ENCODE measurements at regions not wholly inside any gene's neighbourhood (a gene's known extent, or its start where the extent isn't known, plus 50 kb on each side); places are given as distances from the start of the nearest gene placed in this dataset.
"Not testable (repeated sequence)": the region's sequence is repeated elsewhere in the genome, so short reads cannot be mapped to it uniquely, and the experiment has no call there.

GRCh38 chr21:9881430-9881829, 640.0 kb upstream of the TPTE start:
- intact Hi-C loops (cut with DNase I); ATAC-seq (ENCODE audit: low FRiP score); H3K4me3 ChIP-seq (ENCODE audit: low read length in 2 of 2); H3K27me3 ChIP-seq (ENCODE audit: control insufficient read depth in 1 of 2, insufficient read depth in 2 of 2, low read length in 1 of 2); H3K4me1 ChIP-seq (ENCODE audit: control insufficient read depth in 1 of 2, insufficient read depth in 2 of 2, low read length in 2 of 2); H3K36me3 ChIP-seq (ENCODE audit: control insufficient read depth in 1 of 2, insufficient read depth in 2 of 2, low read length in 1 of 2); H3K27ac ChIP-seq (ENCODE audit: low read depth in 1 of 2, low read length in 2 of 2); H3K9me3 ChIP-seq (ENCODE audit: control insufficient read depth, low read length): not testable (repeated sequence)
- peak in 1 of 2 donors; percentile 70 for DNase-seq
- 50 to 56% methylated on average over 4 of the region's 4 CpGs for WGBS, 2 donors

GRCh38 chr21:9883047-9883446, 638.3 kb upstream of the TPTE start:
- H3K27ac ChIP-seq (ENCODE audit: low read depth in 1 of 2, low read length in 2 of 2); H3K4me1 ChIP-seq (ENCODE audit: control insufficient read depth in 1 of 2, insufficient read depth in 2 of 2, low read length in 2 of 2); H3K36me3 ChIP-seq (ENCODE audit: control insufficient read depth in 1 of 2, insufficient read depth in 2 of 2, low read length in 1 of 2); H3K27me3 ChIP-seq (ENCODE audit: control insufficient read depth in 1 of 2, insufficient read depth in 2 of 2, low read length in 1 of 2); H3K9me3 ChIP-seq (ENCODE audit: control insufficient read depth, low read length); H3K4me3 ChIP-seq (ENCODE audit: low read length in 2 of 2); intact Hi-C loops (cut with DNase I): not testable (repeated sequence)
- DNase-seq (peak in 1 of 2 donors; percentile 65), ATAC-seq (ENCODE audit: low FRiP score) (peak; percentile 88)
- WGBS, 2 donors = 22 to 25% methylated on average over 2 of the region's 2 CpGs

GRCh38 chr21:9883571-9884282, 637.7 kb upstream of the TPTE start:
- H3K27me3 ChIP-seq (ENCODE audit: control insufficient read depth in 1 of 2, insufficient read depth in 2 of 2, low read length in 1 of 2); H3K4me3 ChIP-seq (ENCODE audit: low read length in 2 of 2); ATAC-seq (ENCODE audit: low FRiP score); H3K27ac ChIP-seq (ENCODE audit: low read depth in 1 of 2, low read length in 2 of 2); H3K9me3 ChIP-seq (ENCODE audit: control insufficient read depth, low read length); intact Hi-C loops (cut with DNase I); H3K4me1 ChIP-seq (ENCODE audit: control insufficient read depth in 1 of 2, insufficient read depth in 2 of 2, low read length in 2 of 2); H3K36me3 ChIP-seq (ENCODE audit: control insufficient read depth in 1 of 2, insufficient read depth in 2 of 2, low read length in 1 of 2): not testable (repeated sequence)
- 56 to 64% methylated on average over 2 of the region's 2 CpGs for WGBS, 2 donors
- DNase-seq = peak in 1 of 2 donors; percentile 70

GRCh38 chr21:9888500-9888899, 632.9 kb upstream of the TPTE start:
- ATAC-seq (ENCODE audit: low FRiP score); H3K4me3 ChIP-seq (ENCODE audit: low read length in 2 of 2); intact Hi-C loops (cut with DNase I); H3K4me1 ChIP-seq (ENCODE audit: control insufficient read depth in 1 of 2, insufficient read depth in 2 of 2, low read length in 2 of 2); H3K27me3 ChIP-seq (ENCODE audit: control insufficient read depth in 1 of 2, insufficient read depth in 2 of 2, low read length in 1 of 2); H3K27ac ChIP-seq (ENCODE audit: low read depth in 1 of 2, low read length in 2 of 2); H3K9me3 ChIP-seq (ENCODE audit: control insufficient read depth, low read length); DNase-seq; H3K36me3 ChIP-seq (ENCODE audit: control insufficient read depth in 1 of 2, insufficient read depth in 2 of 2, low read length in 1 of 2): not testable (repeated sequence)
- WGBS, 2 donors = 43 to 53% methylated on average over 6 of the region's 6 CpGs

- intact Hi-C loops (cut with DNase I); ATAC-seq (ENCODE audit: low FRiP score): not testable (repeated sequence)
These were observed 617.8 kb upstream of the TPTE start for GRCh38 chr21:9903579-9903978.

GRCh38 chr21:9914135-9914534, 607.2 kb upstream of the TPTE start:
- H3K4me3 ChIP-seq (ENCODE audit: low read length in 2 of 2); H3K27me3 ChIP-seq (ENCODE audit: control insufficient read depth in 1 of 2, insufficient read depth in 2 of 2, low read length in 1 of 2); ATAC-seq (ENCODE audit: low FRiP score); H3K36me3 ChIP-seq (ENCODE audit: control insufficient read depth in 1 of 2, insufficient read depth in 2 of 2, low read length in 1 of 2); H3K9me3 ChIP-seq (ENCODE audit: control insufficient read depth, low read length); DNase-seq; H3K27ac ChIP-seq (ENCODE audit: low read depth in 1 of 2, low read length in 2 of 2); H3K4me1 ChIP-seq (ENCODE audit: control insufficient read depth in 1 of 2, insufficient read depth in 2 of 2, low read length in 2 of 2); intact Hi-C loops (cut with DNase I): not testable (repeated sequence)
- WGBS, 2 donors = 29 to 36% methylated on average over 5 of the region's 5 CpGs

More at GRCh38 chr21:9903579-9903978, 617.8 kb upstream of the TPTE start:
- peak in 1 of 2 donors; percentile 63 for DNase-seq
- H3K9me3 ChIP-seq (ENCODE audit: control insufficient read depth, low read length); H3K36me3 ChIP-seq (ENCODE audit: control insufficient read depth in 1 of 2, insufficient read depth in 2 of 2, low read length in 1 of 2); H3K27me3 ChIP-seq (ENCODE audit: control insufficient read depth in 1 of 2, insufficient read depth in 2 of 2, low read length in 1 of 2); H3K4me3 ChIP-seq (ENCODE audit: low read length in 2 of 2); H3K27ac ChIP-seq (ENCODE audit: low read depth in 1 of 2, low read length in 2 of 2); H3K4me1 ChIP-seq (ENCODE audit: control insufficient read depth in 1 of 2, insufficient read depth in 2 of 2, low read length in 2 of 2): not testable (repeated sequence)
- 49 to 50% methylated on average over 3 of the region's 3 CpGs for WGBS, 2 donors

GRCh38 chr21:9919446-9919845, 601.9 kb upstream of the TPTE start:
- DNase-seq; H3K27ac ChIP-seq (ENCODE audit: low read depth in 1 of 2, low read length in 2 of 2); H3K36me3 ChIP-seq (ENCODE audit: control insufficient read depth in 1 of 2, insufficient read depth in 2 of 2, low read length in 1 of 2); H3K4me3 ChIP-seq (ENCODE audit: low read length in 2 of 2); ATAC-seq (ENCODE audit: low FRiP score); intact Hi-C loops (cut with DNase I); H3K4me1 ChIP-seq (ENCODE audit: control insufficient read depth in 1 of 2, insufficient read depth in 2 of 2, low read length in 2 of 2); H3K9me3 ChIP-seq (ENCODE audit: control insufficient read depth, low read length); H3K27me3 ChIP-seq (ENCODE audit: control insufficient read depth in 1 of 2, insufficient read depth in 2 of 2, low read length in 1 of 2): not testable (repeated sequence)
- WGBS, 2 donors = 31 to 38% methylated on average over 1 of the region's 1 CpG

- H3K27ac ChIP-seq (ENCODE audit: low read depth in 1 of 2, low read length in 2 of 2); H3K27me3 ChIP-seq (ENCODE audit: control insufficient read depth in 1 of 2, insufficient read depth in 2 of 2, low read length in 1 of 2); H3K4me3 ChIP-seq (ENCODE audit: low read length in 2 of 2); H3K4me1 ChIP-seq (ENCODE audit: control insufficient read depth in 1 of 2, insufficient read depth in 2 of 2, low read length in 2 of 2); H3K9me3 ChIP-seq (ENCODE audit: control insufficient read depth, low read length); H3K36me3 ChIP-seq (ENCODE audit: control insufficient read depth in 1 of 2, insufficient read depth in 2 of 2, low read length in 1 of 2); DNase-seq; intact Hi-C loops (cut with DNase I); ATAC-seq (ENCODE audit: low FRiP score): not testable (repeated sequence)
- WGBS, 2 donors = 65 to 67% methylated on average over 7 of the region's 7 CpGs
These were observed 577.7 kb upstream of the TPTE start for GRCh38 chr21:9943639-9944038.

- H3K27ac ChIP-seq (ENCODE audit: low read depth in 1 of 2, low read length in 2 of 2); intact Hi-C loops (cut with DNase I): not testable (repeated sequence)
These were observed 575.3 kb upstream of the TPTE start for GRCh38 chr21:9946057-9946456.

More at GRCh38 chr21:9946057-9946456, 575.3 kb upstream of the TPTE start:
- not testable (repeated sequence) for H3K4me3 ChIP-seq (ENCODE audit: low read length in 2 of 2); DNase-seq; H3K9me3 ChIP-seq (ENCODE audit: control insufficient read depth, low read length); H3K36me3 ChIP-seq (ENCODE audit: control insufficient read depth in 1 of 2, insufficient read depth in 2 of 2, low read length in 1 of 2); H3K4me1 ChIP-seq (ENCODE audit: control insufficient read depth in 1 of 2, insufficient read depth in 2 of 2, low read length in 2 of 2); ATAC-seq (ENCODE audit: low FRiP score); H3K27me3 ChIP-seq (ENCODE audit: control insufficient read depth in 1 of 2, insufficient read depth in 2 of 2, low read length in 1 of 2)
- 17 to 19% methylated on average over 1 of the region's 1 CpG for WGBS, 2 donors

Data from aorta (tissue), 5 donors.